GM08714 (cell line): ENCODE measurements at regions not wholly inside any gene's neighbourhood (a gene's known extent, or its start where the extent isn't known, plus 50 kb on each side); places are given as distances from the start of the nearest gene placed in this dataset.
"Not testable (repeated sequence)": the region's sequence is repeated elsewhere in the genome, so short reads cannot be mapped to it uniquely, and the experiment has no call there.

Source experiments
- H3K4me3 ChIP-seq: fragments of 200-500 bp; sonication (Bioruptor generic); 2 replicates; pipeline ENCODE4 v1.5.1; 2014; ENCODE audit warnings: mild to moderate bottlenecking, low read length, inconsistent platforms
- ZNF274 ChIP-seq: IDR thresholded peaks from 2 replicates; pipeline ENCODE4 v1.6.1; 2012; ENCODE audit warnings: mild to moderate bottlenecking, low read depth, low read length

DNA sequence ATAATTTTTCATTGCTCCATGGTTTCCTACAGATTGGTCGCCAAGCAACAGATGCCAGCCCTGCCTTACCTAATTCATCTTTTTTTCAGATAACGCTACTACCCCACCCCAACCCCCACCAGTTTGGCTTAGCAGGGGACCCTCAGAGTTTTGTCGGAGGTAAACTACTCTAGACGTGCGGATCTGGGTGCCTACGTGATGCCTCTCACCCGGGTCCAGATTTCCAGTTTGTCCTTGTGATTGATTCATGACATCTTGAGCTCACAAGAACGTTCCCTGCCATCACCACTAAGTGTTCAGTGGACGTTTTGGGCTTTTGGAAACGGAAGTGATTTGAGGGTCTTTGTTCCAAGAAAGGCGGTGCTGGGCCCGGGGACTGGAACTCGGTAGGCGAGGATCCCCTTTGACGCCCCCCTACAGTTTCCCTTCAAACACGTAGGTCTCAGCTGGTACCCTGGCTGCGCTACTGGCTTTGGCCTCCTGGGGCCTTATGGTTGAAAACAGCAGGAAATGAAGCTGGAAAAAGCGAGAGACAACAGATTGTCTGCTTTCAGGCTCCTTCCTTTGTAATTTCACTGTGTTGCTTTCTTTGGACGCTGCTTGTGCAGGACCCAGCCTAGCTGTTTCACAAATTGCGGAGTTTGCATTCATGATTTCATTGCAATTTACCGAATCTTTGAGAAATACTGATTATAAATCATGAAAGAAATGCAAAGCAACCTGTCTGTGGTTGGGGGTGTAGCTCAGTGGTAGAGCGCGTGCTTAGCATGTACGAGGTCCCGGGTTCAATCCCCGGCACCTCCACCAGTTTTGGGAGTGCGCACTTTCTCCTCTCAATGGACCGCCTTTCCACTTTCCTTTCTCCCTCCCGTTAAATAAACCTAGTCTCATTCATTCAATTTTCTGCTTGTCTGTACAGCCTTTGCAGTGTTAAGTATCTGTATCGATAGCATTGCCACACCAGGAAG, 81.0 kb downstream of the GPX5 start:
- H3K4me3 ChIP-seq = peak overlapping the region; percentile 58
- TF ChIP-seq ZNF274 = no peak

DNA sequence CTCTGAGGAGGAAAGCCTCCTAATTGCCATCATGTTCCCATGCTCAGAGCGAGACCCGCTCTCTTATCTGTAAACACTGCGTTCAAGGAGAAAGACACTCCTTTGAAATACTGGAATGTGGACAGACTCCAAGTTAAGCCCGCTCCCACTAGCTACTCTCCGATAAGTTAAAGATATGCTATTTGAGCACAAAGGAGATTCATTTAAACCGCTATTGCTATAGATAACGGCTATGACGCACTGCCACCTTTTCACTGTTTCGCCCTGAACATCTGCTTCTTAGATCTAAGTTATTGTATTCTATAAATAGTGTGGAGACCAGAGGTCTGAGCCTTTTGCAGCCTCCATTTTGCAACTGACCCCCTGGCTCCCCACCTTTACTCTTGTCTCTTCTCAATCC, 82.3 kb downstream of the GPX5 start:
- no peak for TF ChIP-seq ZNF274
- H3K4me3 ChIP-seq = no peak overlapping the region

GRCh38 chr6:28609672-28610071, 84.0 kb downstream of the GPX5 start:
- no peak overlapping the region for H3K4me3 ChIP-seq
- no peak for TF ChIP-seq ZNF274

- TF ChIP-seq ZNF274 = no peak
- no peak overlapping the region for H3K4me3 ChIP-seq
These were observed 89.9 kb downstream of the GPX5 start for GRCh38 chr6:28615616-28615954.

- no peak overlapping the region for H3K4me3 ChIP-seq
- no peak for TF ChIP-seq ZNF274
These were observed 90.5 kb downstream of the GPX5 start for GRCh38 chr6:28615955-28616747.

DNA sequence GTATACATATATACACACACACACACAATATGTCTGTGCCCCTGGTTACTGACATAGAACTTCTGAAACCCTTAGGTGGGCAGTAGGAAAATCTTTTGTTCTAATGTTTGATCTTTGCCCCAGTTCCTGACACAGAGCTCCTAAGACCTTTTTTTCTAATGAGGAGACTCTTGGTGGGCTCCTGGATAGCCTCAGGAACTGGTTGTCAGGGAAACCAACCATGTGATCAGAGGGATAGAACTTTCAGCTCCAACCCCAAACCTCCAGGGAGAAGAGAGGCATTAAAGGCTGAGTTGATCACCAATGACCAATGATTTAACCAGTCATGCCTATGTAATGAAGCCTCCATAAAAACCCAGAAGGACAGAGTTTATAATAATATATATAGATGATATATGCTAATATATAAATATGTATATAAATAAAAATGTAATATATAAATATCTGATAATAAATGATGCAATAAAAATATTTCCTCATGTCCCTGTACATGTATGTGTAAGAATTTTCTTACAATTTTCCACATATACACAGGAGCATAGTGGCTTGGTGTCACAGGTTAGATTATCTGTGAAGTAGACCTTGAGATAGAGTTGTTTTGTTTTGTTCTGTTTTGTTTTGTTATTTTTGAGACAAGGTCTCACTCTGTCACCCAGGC, 93.3 kb downstream of the GPX5 start:
- no peak for TF ChIP-seq ZNF274
- H3K4me3 ChIP-seq = no peak overlapping the region

GRCh38 chr6:28621268-28621667, 95.6 kb downstream of the GPX5 start:
- H3K4me3 ChIP-seq = not testable (repeated sequence)

DNA sequence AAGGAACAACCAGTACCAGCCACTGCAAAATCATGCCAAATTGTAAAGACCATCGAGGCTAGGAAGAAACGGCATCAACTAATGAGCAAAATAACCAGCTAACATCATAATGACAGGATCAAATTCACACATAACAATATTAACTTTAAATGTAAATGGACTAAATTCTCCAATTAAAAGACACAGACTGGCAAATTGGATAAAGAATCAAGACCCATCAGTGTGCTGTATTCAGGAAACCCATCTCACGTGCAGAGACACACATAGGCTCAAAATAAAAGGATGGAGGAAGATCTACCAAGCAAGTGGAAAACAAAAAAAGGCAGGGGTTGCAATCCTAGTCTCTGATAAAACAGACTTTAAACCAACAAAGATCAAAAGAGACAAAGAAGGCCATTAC, 97.6 kb downstream of the GPX5 start:
- not testable (repeated sequence) for H3K4me3 ChIP-seq

DNA sequence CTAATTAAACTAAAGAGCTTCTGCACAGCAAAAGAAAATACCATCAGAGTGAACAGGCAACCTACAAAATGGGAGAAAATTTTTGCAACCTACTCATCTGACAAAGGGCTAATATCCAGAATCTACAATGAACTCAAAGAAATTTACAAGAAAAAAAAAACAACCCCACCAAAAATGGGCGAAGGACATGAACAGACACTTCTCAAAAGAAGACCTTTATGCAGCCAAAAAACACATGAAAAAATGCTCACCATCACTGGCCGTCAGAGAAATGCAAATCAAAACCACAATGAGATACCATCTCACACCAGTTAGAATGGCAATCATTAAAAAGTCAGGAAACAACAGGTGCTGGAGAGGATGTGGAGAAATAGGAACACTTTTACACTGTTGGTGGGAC, 100.7 kb downstream of the GPX5 start:
- H3K4me3 ChIP-seq = not testable (repeated sequence)

- no peak for TF ChIP-seq ZNF274
- no peak overlapping the region for H3K4me3 ChIP-seq
These were observed 106.7 kb downstream of the GPX5 start for GRCh38 chr6:28632326-28632851.

DNA sequence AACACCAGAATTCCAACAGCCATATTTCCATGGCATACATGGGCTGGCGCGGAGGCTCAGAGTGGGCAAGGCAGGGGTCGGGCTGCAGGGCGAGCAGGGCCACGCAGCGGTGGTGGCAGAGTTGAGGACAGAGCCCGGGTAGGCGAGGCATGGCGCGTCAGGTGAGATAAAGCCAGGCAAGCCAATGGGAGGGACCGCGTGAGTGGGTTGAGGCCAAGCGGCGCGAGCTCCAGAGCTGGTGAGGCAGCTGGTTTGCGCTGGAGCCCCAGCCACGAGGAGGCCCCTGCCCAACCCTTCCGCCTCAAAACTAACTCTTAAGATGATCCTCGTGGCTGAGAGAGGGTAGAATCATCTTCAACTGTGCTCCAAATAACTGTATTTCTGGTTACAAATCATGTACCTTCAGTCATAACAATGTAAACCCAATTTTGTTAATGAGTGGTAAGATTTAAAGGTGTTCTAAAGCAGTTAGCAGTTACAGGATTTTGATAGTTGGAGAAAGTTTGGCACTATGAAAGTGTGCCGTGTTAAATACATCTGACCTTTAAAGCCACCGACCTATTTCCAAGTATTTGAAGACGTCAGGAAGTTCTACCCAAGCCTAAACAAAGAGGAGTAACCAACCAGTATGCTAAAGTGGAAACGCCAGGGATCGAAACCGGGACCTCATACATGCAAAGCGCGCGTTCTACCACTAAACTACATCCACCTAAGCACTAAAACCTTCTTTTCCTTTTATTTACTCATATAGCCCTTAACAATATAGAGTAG, 107.9 kb downstream of the GPX5 start:
- no peak for TF ChIP-seq ZNF274
- no peak overlapping the region for H3K4me3 ChIP-seq

- TF ChIP-seq ZNF274 = no peak
- H3K4me3 ChIP-seq = peak overlapping the region; percentile 50; the same call in 1 of the 2 replicates
These were observed 108.7 kb downstream of the GPX5 start for GRCh38 chr6:28634411-28634760.

GRCh38 chr6:28634761-28635546, 109.3 kb downstream of the GPX5 start:
- H3K4me3 ChIP-seq = peak overlapping the region; percentile 50
- TF ChIP-seq ZNF274 = no peak
